ENCODE measurements at regions not wholly inside any gene's neighbourhood (a gene's known extent, or its start where the extent isn't known, plus 50 kb on each side); places are given as distances from the start of the nearest gene placed in this dataset.

DNA sequence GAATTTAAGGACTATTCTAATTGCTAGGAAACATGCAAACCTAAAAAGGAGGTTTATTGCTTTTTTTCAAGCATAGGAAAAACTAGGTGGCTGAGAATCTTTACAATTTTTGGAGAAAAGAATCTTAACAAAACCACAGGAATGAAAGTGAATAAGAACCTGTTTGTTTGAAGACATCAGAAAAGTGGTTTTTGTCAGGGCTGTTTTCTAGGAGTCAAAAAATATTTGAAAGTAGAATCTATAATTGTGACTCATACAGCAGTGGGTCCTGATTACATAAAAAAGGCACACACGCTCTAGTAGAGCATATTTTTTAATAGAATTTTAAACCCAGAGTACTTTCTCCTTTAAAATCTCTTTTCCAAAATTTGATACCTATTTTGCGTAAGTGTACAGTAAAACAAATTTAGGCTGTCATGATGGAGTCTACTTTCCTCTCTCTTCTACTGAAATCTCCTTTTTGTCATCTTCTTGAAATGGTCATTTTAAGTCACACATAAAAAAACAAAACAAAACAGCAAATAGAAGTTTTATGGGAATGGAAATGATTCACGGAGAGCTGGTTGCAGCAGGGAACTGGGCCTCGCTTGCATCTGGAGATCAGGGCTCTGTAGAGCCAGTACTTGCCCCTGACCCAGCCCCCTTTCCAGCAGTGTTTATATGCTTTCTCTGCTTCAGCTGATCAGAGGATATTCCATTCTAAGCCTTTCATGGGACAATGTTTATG lies 59.1 kb upstream of the PELI1 start:
- TF ChIP-seq, protein P1, sequence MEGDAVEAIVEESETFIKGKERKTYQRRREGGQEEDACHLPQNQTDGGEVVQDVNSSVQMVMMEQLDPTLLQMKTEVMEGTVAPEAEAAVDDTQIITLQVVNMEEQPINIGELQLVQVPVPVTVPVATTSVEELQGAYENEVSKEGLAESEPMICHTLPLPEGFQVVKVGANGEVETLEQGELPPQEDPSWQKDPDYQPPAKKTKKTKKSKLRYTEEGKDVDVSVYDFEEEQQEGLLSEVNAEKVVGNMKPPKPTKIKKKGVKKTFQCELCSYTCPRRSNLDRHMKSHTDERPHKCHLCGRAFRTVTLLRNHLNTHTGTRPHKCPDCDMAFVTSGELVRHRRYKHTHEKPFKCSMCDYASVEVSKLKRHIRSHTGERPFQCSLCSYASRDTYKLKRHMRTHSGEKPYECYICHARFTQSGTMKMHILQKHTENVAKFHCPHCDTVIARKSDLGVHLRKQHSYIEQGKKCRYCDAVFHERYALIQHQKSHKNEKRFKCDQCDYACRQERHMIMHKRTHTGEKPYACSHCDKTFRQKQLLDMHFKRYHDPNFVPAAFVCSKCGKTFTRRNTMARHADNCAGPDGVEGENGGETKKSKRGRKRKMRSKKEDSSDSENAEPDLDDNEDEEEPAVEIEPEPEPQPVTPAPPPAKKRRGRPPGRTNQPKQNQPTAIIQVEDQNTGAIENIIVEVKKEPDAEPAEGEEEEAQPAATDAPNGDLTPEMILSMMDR (optimal IDR thresholded peaks at IDR 0.05 in 1 of 3, IDR thresholded peaks at IDR 0.05 in 1 of 3, conservative IDR thresholded peaks at IDR 0.05 in 1 of 3; ENCODE audit: extremely low read depth in 1 of 3, insufficient read depth in 2 of 3, low read length in 3 of 3): no peak
- no peak for TF ChIP-seq EZH2 (IDR thresholded peaks at IDR 0.05; ENCODE audit: low read length)
